IMR-90 (cell line): ENCODE measurements at regions not wholly inside any gene's neighbourhood (a gene's known extent, or its start where the extent isn't known, plus 50 kb on each side); places are given as distances from the start of the nearest gene placed in this dataset.

Experiments used
- ATAC-seq: fragments of 200-7000 bp; cut with Tn5 transposase; 2 replicates; pipeline ENCODE4 v1.9.1; 2020; ENCODE audit warnings: low read depth, mild to moderate bottlenecking, moderate library complexity
- BruUV-seq: library from RNA; stranded (reverse); fragments of 400-500 nt; replicated peaks from 2 replicates; lab custom pipeline; 2021; lab: Mats Ljungman, UMichigan
- CTCF ChIA-PET: fragments of 300-600 bp; formaldehyde crosslinking; extraction: SDS; loops from one replicate; lab custom pipeline; 2021; ENCODE audit warnings: antibody characterized with exemption; lab: Yijun Ruan, JAX
- POLR2A ChIA-PET: fragments of 300-600 bp; sonication (Branson Sonifier 250); formaldehyde crosslinking; loops from one replicate; lab custom pipeline; 2022; ENCODE audit warnings: antibody characterized with exemption; ENCODE audit not compliant: unreplicated experiment; lab: Charles Lee
- DNase-seq: peaks from one replicate; pipeline ENCODE4 v3.0.0; 2013
- H2AFZ ChIP-seq: replicated peaks from 2 replicates; pipeline ENCODE3; 2013; ENCODE audit warnings: low read length, mild to moderate bottlenecking; ENCODE audit not compliant: poor library complexity
- H2AK5ac ChIP-seq: 2 replicates; pipeline ENCODE4 v1.6.1; 2013; ENCODE audit warnings: low read depth, low read length, inconsistent platforms
- H2AK9ac ChIP-seq: replicated peaks from 2 replicates; pipeline ENCODE3; 2013; ENCODE audit warnings: mild to moderate bottlenecking, low read depth, low read length, moderate library complexity; ENCODE audit not compliant: poor library complexity
- H2BK120ac ChIP-seq: 2 replicates; pipeline ENCODE4 v1.6.1; 2013; ENCODE audit warnings: low read depth, low read length, inconsistent platforms
- H2BK15ac ChIP-seq: 3 replicates; pipeline ENCODE4 v1.6.1; 2013; ENCODE audit warnings: low read depth, low read length, inconsistent platforms
- H2BK20ac ChIP-seq: 2 replicates; pipeline ENCODE4 v1.6.1; 2013; ENCODE audit warnings: low read depth, mild to moderate bottlenecking, inconsistent platforms, low read length, moderate library complexity
- H2BK5ac ChIP-seq: 2 replicates; pipeline ENCODE4 v1.6.1; 2013; ENCODE audit warnings: mild to moderate bottlenecking, low read depth, low read length, inconsistent platforms; ENCODE audit not compliant: poor library complexity, severe bottlenecking
- H3K14ac ChIP-seq: replicated peaks from 2 replicates; pipeline ENCODE4 v1.6.1; 2013; ENCODE audit warnings: low read depth, low read length, inconsistent platforms
- H3K18ac ChIP-seq: 2 replicates; pipeline ENCODE4 v1.6.1; 2013; ENCODE audit warnings: low read depth, low read length, control low read depth
- H3K23ac ChIP-seq: 2 replicates; pipeline ENCODE4 v1.6.1; 2013; ENCODE audit warnings: low read depth, low read length, inconsistent platforms
- H3K27ac ChIP-seq: 2 replicates; pipeline ENCODE4 v1.5.1; 2013; ENCODE audit warnings: mild to moderate bottlenecking, control low read depth, low read length; ENCODE audit not compliant: insufficient read depth
- H3K27me3 ChIP-seq: 2 replicates; pipeline ENCODE4 v1.6.1; 2013; ENCODE audit warnings: low read length; ENCODE audit not compliant: control insufficient read depth, insufficient read depth
- H3K36me3 ChIP-seq: 2 replicates; pipeline ENCODE4 v1.6.1; 2013; ENCODE audit warnings: low read length, mixed read lengths; ENCODE audit not compliant: control insufficient read depth, insufficient read depth
- H3K4ac ChIP-seq: 2 replicates; pipeline ENCODE4 v1.6.1; 2013; ENCODE audit warnings: low read depth, low read length, inconsistent platforms
- H3K4me1 ChIP-seq: 2 replicates; pipeline ENCODE4 v1.6.1; 2013; ENCODE audit warnings: low read length, mixed read lengths; ENCODE audit not compliant: control insufficient read depth, insufficient read depth
- H3K4me2 ChIP-seq: 2 replicates; pipeline ENCODE4 v1.6.1; 2013; ENCODE audit warnings: low read depth, mild to moderate bottlenecking, control low read depth, low read length, moderate library complexity
- H3K4me3 ChIP-seq: 2 replicates; pipeline ENCODE4 v1.5.1; 2013; ENCODE audit warnings: low read depth, mild to moderate bottlenecking, control low read depth, low read length, moderate library complexity; ENCODE audit not compliant: insufficient read depth
- H3K56ac ChIP-seq: 2 replicates; pipeline ENCODE4 v1.6.1; 2013; ENCODE audit warnings: low read length, inconsistent platforms; ENCODE audit not compliant: insufficient read depth; ENCODE audit errors: extremely low read depth
- H3K79me1 ChIP-seq, 2 experiments: 2 replicates each; pipeline ENCODE4 v1.6.1; 2013; ENCODE audit warnings: low read length in 2 of 2, inconsistent platforms in 1 of 2, low read depth in 1 of 2
- H3K9ac ChIP-seq: 2 replicates; pipeline ENCODE4 v1.6.1; 2013; ENCODE audit warnings: low read depth, low read length, control low read depth
- H3K9me1 ChIP-seq: 2 replicates; pipeline ENCODE4 v1.6.1; 2013; ENCODE audit warnings: low read length, inconsistent platforms; ENCODE audit not compliant: insufficient read depth
- H3K9me3 ChIP-seq: 2 replicates; pipeline ENCODE4 v1.6.1; 2013; ENCODE audit warnings: low read length; ENCODE audit not compliant: control insufficient read depth, insufficient read depth
- H4K20me1 ChIP-seq: 2 replicates; pipeline ENCODE4 v1.6.1; 2013; ENCODE audit warnings: low read length, inconsistent platforms; ENCODE audit not compliant: insufficient read depth
- H4K5ac ChIP-seq: 2 replicates; pipeline ENCODE4 v1.6.1; 2013; ENCODE audit warnings: mild to moderate bottlenecking, low read depth, low read length, control low read depth
- H4K8ac ChIP-seq, 2 experiments: 2 replicates each; pipeline ENCODE4 v1.6.1; 2013; ENCODE audit warnings: low read depth in 2 of 2, low read length in 2 of 2, control low read depth in 1 of 2, inconsistent platforms in 1 of 2
- H4K91ac ChIP-seq: 2 replicates; pipeline ENCODE4 v1.6.1; 2013; ENCODE audit warnings: low read depth, low read length, inconsistent platforms; ENCODE audit not compliant: insufficient read depth
- CTCF ChIP-seq: conservative IDR thresholded peaks from 2 replicates; pipeline ENCODE4 v1.5.1; 2012; ENCODE audit warnings: mild to moderate bottlenecking, low read depth, low read length, improper control_type of control experiment
- ELK1 ChIP-seq: fragments of 150-350 bp; IDR thresholded peaks from 2 replicates; pipeline ENCODE4 v1.6.1; 2016; ENCODE audit warnings: low read depth, mild to moderate bottlenecking, low read length, moderate library complexity, borderline replicate concordance
- FOS ChIP-seq: fragments of 150-350 bp; IDR thresholded peaks from 2 replicates; pipeline ENCODE4 v1.6.1; 2016; ENCODE audit warnings: low read depth, low read length
- MXI1 ChIP-seq: IDR thresholded peaks from 2 replicates; pipeline ENCODE4 v1.6.1; 2012; ENCODE audit warnings: low read depth, mild to moderate bottlenecking, low read length, moderate library complexity, borderline replicate concordance
- WGBS, 2 experiments: methylation state at CpG; one replicate each; pipeline versions ENCODE4 v1.1.5 to v1.1.7; 2013; ENCODE audit warnings: missing lambda C conversion rate in 2 of 2; ENCODE audit not compliant: insufficient read length in 1 of 2; ENCODE audit errors: extremely low coverage in 2 of 2; 5-methylcytosine and 5-hydroxymethylcytosine counted together
- dilution Hi-C: fragments of 300-500 bp; cut with HindIII; formaldehyde crosslinking; loops from one replicate; pipeline ENCODE4 v1.14.3; 2018; ENCODE audit warnings: low sequenced_read_pairs; ENCODE audit not compliant: unreplicated experiment
- in situ Hi-C: fragments of 300-500 bp; cut with MboI; formaldehyde crosslinking; loops from 3 replicates; pipeline ENCODE4 v1.14.3; 2019; ENCODE audit warnings: low sequenced_read_pairs, inconsistent platforms, mixed read lengths
- intact Hi-C: fragments of 100-400 bp; cut with micrococcal nuclease; formaldehyde crosslinking; loops from 2 replicates; pipeline ENCODE4 v1.10.0; 2022

GRCh38 chr16:17917316-17918019 lies 419.1 kb downstream of the NPIPA8 start:
- ChIA-PET CTCF (no interaction called here), POLR2A (no interaction called here)
- no peak overlapping the region for H2AK5ac ChIP-seq
- H3K27ac ChIP-seq: no peak overlapping the region
- no peaks in the 10 kb centered on the region for H3K9me1 ChIP-seq
- intact Hi-C loops (no loop called here), in situ Hi-C loops (no loop called here), dilution Hi-C loops (no loop called here)
- H4K91ac ChIP-seq: no peak overlapping the region
- no peak overlapping the region for H4K5ac ChIP-seq
- WGBS, 2 experiments: no CpG with 5 or more reads among the region's 3 CpGs
- H3K18ac ChIP-seq: no peak overlapping the region
- no peak overlapping the region for H2AFZ ChIP-seq
- TF ChIP-seq FOS (no peak), ELK1 (no peak), CTCF (no peak), MXI1 (no peak)
- H4K8ac ChIP-seq: no peak overlapping the region
- H3K36me3 ChIP-seq: no peaks in the 10 kb centered on the region
- H3K79me1 ChIP-seq: no peaks in the 10 kb centered on the region
- H2BK20ac ChIP-seq: no peak overlapping the region
- no peak overlapping the region for H2BK120ac ChIP-seq
- no peak overlapping the region for H3K23ac ChIP-seq
- DNase-seq (no peak), ATAC-seq (no peak)
- peaks cover 6% of the 10 kb centered on the region for H3K9me3 ChIP-seq
- no TSS peak for BruUV-seq
- H2BK5ac ChIP-seq: no peak overlapping the region
- no peak overlapping the region for H3K56ac ChIP-seq
- H3K4me2 ChIP-seq: no peak overlapping the region
- H3K9ac ChIP-seq: no peak overlapping the region
- no peak overlapping the region for H3K14ac ChIP-seq
- no peak overlapping the region for H3K4ac ChIP-seq
- no peak overlapping the region for H3K4me3 ChIP-seq
- H2AK9ac ChIP-seq: no peak overlapping the region
- H2BK15ac ChIP-seq: no peak overlapping the region
- no peaks in the 10 kb centered on the region for H3K4me1 ChIP-seq
- H4K20me1 ChIP-seq: no peaks in the 10 kb centered on the region
- no peaks in the 10 kb centered on the region for H3K27me3 ChIP-seq
